GM10248 (cell line): ENCODE measurements at regions not wholly inside any gene's neighbourhood (a gene's known extent, or its start where the extent isn't known, plus 50 kb on each side); places are given as distances from the start of the nearest gene placed in this dataset.

ENCODE experiments used
- CTCF ChIA-PET: fragments of 300-600 bp; sonication (Branson Sonifier 250); formaldehyde crosslinking; extraction: SDS; loops from one replicate; lab custom pipeline; 2021; ENCODE audit warnings: antibody characterized with exemption; lab: Yijun Ruan, JAX
- POLR2A ChIA-PET: fragments of 350-650 bp; sonication (Branson Sonifier 250); formaldehyde crosslinking; extraction: SDS; loops from one replicate; lab custom pipeline; 2020; ENCODE audit warnings: antibody characterized with exemption; lab: Yijun Ruan, JAX
- DNase-seq: peaks from one replicate; pipeline ENCODE4 v3.0.0; 2012; ENCODE audit errors: extremely low spot score
- TF ChIP-seq, protein P1 (sequence below): IDR thresholded peaks from 2 replicates; pipeline ENCODE4 v1.5.1; 2012; ENCODE audit warnings: mild to moderate bottlenecking, low read depth; ENCODE audit errors: extremely low read depth, missing control alignments, control extremely low read depth

- POLR2A ChIA-PET, result no interaction called here
These were observed 610.0 kb upstream of the LRRN3 start for GRCh38 chr7:110480964-110481363.

DNA sequence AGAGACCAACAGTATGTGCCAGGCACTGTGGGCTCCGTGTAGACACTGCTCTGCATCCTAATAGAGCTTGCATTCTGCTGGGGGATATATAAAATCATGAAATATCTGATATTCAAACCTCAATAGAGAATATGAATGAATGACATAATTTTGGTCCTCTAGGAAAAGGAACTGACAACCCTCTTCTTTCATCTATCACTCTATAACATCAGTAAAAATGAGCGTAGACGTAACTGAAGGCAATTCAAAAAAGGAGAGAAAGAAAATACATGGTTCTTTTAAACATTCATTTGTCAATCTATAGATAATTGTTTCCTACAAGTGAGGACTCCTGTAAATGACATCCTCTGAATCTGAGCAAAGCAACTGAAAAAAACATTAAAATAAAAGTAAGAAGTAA is 607.4 kb upstream of the LRRN3 start:
- ChIA-PET CTCF (no interaction called here), POLR2A (no interaction called here)
- TF ChIP-seq, protein P1, sequence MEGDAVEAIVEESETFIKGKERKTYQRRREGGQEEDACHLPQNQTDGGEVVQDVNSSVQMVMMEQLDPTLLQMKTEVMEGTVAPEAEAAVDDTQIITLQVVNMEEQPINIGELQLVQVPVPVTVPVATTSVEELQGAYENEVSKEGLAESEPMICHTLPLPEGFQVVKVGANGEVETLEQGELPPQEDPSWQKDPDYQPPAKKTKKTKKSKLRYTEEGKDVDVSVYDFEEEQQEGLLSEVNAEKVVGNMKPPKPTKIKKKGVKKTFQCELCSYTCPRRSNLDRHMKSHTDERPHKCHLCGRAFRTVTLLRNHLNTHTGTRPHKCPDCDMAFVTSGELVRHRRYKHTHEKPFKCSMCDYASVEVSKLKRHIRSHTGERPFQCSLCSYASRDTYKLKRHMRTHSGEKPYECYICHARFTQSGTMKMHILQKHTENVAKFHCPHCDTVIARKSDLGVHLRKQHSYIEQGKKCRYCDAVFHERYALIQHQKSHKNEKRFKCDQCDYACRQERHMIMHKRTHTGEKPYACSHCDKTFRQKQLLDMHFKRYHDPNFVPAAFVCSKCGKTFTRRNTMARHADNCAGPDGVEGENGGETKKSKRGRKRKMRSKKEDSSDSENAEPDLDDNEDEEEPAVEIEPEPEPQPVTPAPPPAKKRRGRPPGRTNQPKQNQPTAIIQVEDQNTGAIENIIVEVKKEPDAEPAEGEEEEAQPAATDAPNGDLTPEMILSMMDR, result no peak
- DNase-seq, result no peak

More at GRCh38 chr7:110480964-110481363, 610.0 kb upstream of the LRRN3 start:
- DNase-seq, result no peak
- TF ChIP-seq, protein P1, result no peak
- CTCF ChIA-PET, result no interaction called here

DNA sequence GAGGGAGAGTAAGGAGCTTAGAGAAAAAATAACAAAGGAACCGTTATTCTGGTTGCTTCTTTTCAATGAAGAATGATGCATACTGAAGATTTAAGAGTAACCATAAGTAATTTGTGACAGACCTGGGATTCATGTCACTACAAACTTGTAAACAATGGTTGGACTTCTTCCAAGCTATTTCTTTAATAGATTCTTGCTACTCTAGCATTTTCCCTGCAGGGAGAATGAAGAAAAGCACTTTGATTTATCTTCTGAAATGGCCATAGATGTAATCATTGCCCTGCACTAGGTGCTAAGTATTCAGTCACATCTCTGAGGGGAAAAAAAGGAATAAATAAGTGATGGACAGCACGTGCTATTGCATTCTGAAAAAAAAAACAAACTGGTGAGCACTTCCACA is 606.6 kb upstream of the LRRN3 start:
- DNase-seq, result no peak
- CTCF ChIA-PET, result no interaction called here
- POLR2A ChIA-PET, result no interaction called here
- TF ChIP-seq, protein P1, result no peak

- ChIA-PET CTCF (no interaction called here), POLR2A (no interaction called here)
- TF ChIP-seq, protein P1, result no peak
- DNase-seq, result no peak
These were observed 604.4 kb upstream of the LRRN3 start for GRCh38 chr7:110486549-110486948.

- no peak for DNase-seq
- TF ChIP-seq, protein P1, result no peak
- ChIA-PET POLR2A (no interaction called here), CTCF (interaction anchor here (0.7 kb wide), 1 partner anchor 9 kb away, joined by 3 read pairs; no protein-coding TSS in a partner anchor)
These were observed 588.0 kb upstream of the LRRN3 start for GRCh38 chr7:110502888-110503465.

DNA sequence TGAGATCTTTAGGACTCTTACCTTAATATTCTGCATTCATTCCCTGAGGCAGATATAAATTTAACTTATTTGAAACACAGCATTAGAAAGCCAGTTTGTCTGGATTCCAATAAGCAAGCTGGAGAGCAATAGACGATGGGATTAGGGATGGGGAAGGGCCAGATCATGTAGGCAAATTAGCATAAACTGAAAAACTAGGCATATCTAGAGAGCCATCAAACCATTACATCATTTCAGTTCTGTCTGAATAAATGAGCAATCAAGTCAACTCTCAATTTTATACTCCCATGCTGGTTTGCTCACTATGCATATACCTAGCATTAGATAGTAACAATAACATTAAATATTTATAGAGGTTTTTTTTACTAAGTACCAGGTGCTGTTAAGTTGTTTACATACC is 583.6 kb upstream of the LRRN3 start:
- TF ChIP-seq, protein P1, result no peak
- no peak for DNase-seq
- ChIA-PET POLR2A (no interaction called here), CTCF (no interaction called here)
